Activated effector memory CD4-positive, alpha-beta T cell treated with Interleukin-2 at 50 U/mL for 16 hours (primary cell): ENCODE measurements at regions not wholly inside any gene's neighbourhood (a gene's known extent, or its start where the extent isn't known, plus 50 kb on each side); places are given as distances from the start of the nearest gene placed in this dataset.

Experiments
- DNase-seq: peaks from one replicate; pipeline ENCODE4 v3.0.0-alpha.2; 2020

DNA sequence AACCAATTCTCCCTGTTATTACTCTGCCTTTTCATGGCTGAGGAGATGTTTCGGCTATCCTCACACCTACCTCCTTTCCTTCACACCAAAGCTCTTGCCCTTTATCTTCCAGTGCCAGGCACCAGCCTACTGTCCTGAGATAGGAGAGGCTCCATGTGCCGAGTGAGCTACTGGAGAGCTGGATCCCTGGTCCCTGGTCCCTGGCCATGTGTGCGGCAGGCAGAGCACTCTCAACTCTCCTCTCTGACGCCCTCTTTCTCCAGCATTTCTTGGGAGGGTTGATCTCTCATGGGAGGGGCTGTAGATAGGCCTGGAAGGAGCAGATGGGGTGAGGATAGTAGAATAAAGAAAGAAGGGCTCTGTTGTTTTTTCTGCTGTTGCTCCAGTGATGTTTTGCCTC, 277.1 kb upstream of the UMPS start:
- no peak for DNase-seq

DNA sequence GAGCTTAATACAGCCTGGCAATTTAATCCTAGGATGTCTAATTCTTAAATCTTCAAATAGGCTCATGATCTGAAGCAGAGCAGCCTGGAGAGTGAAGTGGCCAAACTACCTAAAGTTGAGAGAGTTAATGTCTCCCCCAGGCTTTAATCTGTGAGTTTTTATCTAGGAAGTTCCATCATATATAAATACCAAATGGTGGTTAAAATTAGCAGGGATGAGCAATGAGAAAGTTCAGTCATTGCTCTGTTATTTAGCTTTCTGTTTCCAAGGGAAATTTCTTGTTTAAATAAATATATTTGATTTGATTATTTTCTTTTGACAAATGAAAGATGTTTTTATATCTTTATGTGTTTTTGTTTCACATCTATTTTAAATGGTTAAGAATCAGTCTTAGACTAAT, 274.4 kb upstream of the UMPS start:
- no peak for DNase-seq

DNA sequence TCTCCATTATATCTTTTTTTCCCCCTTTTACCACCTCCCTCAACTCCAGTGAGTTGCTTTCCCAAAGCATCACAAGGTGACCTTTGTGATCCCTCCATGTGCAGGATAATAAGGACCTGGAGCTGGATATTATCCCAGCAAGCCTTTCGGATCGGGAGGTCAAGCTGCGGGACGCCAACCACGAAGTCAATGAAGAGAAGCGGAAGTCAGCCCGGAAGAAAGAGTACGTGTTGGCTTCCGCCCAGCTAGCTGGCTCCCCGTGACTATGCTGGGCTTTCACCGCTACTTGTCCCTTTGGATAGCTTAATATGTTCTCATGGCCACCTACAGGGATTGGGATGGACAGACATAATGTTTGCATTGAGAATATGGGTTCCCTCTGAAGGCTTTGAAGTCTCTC, 273.7 kb upstream of the UMPS start:
- DNase-seq = no peak

DNA sequence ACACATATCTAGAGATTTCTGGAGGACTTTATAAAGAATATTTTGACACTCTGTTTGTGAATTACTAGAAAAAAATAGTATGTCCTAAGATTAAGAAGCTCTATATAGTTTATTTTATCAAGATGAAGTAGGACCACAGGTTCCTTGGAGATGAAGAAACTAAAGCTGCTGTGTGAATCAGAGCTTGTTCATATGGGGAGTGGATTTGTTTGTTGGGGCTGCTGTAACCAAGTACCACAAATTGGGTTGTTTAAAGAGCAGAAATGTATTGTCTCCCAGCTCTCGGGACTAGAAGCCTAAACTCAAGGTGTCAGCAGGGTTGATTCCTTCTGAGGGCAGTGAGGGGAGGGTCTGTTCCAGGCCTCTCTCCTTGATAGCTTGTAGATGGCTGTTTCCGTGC, 270.6 kb upstream of the UMPS start:
- DNase-seq = no peak

DNA sequence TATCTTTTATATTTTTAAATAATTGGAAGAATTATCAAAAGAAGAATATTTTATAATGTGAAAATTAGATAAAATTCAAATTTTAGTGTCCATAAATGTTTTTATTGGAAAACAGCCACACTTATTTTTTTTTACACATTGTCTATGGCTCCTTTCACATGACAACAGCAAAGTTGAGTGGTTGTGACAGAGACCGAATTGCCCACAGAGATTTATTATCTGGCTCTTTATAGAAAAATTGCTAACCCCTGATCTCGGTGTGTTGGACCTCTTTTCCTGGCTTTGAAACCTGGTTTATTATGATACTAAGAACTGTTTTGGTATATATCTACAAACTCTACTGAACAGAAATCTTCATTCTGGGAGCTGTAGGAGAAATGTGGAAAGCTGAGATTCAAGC, 269.1 kb upstream of the UMPS start:
- DNase-seq = no peak

DNA sequence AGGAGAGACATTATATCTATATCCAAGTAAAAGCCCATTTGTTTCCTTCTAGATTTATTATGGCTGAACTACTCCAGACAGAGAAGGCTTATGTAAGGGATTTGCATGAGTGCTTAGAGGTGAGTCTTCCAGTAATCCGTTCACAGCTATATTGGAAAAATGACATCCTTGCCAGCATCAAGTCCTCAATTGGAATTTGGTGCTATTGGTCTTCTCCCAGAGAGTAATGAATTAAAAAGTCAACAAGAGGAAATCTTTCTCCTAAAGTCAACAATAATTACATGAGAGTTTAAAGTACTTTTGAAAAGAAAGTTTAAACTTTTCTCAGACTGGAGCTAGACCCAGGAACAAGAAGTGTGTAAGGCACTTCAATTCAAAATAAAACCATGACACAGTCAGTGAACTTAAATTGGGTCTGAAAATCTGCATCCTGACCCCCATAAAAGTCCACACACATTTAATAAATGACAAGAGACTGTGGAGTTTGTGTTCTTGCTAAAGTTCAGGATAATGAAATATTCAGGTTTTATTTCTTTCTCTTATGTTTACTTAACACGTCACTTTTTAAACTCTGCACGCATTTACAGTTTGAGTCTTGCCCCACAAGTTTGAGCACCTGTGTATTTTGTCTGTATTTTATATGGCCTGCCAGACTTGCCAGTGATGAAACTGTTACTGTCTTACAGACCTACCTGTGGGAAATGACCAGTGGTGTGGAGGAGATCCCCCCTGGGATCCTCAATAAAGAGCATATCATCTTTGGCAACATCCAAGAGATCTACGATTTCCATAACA, 268.2 kb upstream of the UMPS start:
- DNase-seq = no peak

DNA sequence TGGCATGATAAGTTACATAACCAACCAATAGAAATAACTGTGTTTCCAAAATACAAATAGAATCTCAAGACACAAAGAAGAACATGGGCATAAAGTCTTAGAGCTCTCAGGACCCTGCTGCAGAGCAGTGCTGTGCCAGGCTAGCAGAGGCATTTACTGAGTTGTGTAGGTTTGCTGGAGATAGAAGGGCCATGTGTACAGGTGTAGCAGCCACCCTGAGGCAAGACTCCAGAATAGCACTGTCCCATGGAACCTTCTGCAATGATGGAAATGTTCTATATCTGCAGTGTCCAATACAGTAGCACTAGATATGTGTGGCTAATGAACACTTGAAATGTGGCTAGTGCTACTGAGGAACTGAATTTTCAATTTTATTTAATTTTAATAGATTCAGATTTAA, 267.0 kb upstream of the UMPS start:
- no peak for DNase-seq

DNA sequence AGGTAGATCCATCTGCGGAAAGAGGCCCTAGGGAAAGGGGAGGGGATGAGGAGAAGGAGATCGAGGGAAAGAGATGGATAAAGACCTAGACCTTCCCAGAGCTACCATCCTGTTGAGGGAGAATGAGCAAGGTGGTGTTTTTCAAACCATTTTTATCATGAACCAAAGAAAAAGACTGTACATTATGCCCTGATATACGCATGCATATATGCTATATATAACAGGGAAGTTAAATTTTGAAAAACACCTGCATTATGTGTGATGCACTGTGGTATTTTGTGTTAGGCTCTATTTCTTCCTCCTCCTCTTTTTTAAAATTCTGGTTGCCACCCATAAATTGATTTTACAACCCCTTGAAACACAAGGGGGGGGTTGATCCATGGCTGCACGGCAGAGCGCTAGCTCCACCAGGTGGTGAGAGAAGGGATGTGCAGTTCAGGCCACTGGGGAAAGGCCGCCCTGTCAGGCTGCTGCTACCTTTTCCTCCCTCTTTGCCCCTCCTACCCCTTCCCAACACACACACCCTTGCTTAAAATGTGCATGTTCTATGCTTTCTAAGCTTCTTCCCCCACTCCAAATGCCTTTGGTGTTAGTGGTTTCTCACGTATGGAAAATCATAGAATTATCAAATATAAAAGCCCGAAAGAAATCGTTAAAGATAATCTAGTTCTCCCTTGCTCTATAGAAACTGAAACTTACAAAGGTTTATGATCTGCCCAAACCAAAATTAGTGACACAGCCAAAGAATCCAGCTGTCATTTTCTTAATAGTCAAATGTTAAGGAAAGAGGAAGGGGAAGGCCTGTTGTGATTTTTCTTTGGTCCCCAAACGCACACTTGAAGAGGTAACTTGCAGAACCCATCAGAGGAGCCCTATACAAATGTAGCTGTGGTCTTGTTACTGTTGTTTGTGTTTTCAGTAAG, 262.0 kb upstream of the UMPS start:
- no peak for DNase-seq

DNA sequence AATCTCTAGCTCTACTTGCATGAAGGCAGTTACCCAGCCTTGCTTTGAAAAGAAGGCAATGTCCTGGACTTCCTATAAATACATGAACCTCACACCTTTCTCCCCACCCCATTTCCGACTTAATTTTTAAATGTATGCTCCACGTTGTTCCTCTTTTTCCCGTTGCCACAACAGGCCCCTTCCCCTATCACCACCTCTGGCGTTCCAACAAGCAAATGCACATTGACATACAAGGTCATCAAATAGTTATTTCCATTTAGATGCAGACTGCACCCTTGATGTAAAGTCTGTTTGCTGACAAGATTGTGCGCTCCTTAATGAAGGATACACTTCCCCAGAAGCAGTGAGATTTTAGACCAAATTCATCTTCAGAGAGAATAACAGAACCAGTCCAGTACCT, 260.7 kb upstream of the UMPS start:
- no peak for DNase-seq

DNA sequence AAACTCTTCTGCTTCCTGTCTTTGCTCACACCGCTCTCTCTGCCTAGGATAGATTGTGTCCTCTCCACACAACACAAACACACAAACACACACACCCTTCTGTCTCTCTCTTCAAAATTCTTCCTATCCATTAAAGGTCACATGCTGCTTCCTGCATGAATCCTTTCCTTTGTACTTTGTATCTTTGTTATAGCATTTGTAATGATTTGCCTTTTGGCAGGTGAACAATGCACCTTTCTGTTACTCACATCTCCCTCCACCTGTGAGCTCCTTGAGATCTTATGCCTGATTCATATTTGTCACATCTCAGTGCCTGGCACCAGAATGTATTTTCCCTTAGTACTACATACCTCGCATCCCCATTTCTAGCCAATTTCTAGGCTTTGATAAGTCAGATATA, 251.4 kb upstream of the UMPS start:
- DNase-seq = no peak

DNA sequence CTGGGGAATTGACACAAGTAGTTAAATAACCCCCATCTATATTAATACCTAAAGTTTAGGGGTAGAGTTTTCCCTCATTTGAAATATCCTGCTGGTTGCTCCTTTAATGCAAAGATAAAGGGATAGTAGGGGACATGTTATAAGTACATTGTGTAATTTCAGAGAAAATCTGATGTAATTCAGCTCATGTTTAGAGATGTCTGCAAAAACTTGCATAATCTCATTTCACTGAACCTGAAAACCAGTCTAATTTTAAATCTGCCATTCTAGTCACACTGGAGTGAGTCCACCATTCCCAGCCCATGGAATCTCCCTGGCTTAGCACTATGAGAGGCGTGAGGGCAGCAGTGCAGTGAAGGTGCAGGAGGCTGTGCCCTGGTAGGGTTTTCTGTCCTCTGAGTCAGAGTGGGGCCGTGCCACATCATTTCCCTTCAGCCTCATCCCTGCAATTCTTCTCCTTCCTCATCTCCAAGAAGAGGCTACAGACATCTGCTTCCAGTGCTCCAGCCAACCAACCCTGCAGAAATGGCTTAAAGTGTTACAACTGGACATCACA, 246.3 kb upstream of the UMPS start:
- no peak for DNase-seq

DNA sequence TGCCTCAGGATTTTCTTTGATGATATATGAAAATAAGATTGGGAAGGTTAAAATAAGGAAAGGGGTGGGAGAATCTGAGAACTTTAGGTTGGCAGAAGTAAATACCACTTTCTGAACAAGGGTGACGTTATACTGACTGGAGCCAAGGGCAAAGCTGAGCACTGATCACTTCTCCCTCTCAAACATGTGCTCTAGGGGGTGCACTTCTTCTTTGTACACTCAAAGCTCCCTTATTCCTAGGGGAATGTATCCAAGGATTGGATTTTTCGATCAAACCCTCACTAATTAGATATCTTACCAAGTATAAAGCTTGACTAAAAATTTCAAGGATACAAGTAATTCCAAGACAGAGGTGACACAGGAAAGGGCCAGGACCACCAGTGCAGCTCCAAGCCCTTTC, 243.9 kb upstream of the UMPS start:
- no peak for DNase-seq

DNA sequence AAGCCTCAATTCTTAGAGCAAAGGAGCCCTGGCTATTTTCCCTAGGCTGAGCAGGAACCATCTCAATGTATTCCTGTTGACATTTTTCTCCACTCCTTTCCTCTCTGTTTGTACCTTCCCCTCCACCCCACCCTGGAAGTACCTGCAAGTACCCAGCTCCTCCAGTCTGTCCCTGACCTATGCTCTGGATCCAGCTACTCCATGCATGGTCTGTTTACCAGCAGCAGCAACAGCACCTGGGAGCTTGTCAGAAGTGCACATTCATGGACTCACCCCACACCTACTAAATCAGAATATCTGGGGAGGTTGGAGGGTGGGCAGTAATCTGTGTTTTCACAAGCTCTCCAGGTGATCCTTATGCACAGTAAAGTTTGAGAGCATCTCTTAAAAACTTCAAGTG, 240.7 kb upstream of the UMPS start:
- no peak for DNase-seq

DNA sequence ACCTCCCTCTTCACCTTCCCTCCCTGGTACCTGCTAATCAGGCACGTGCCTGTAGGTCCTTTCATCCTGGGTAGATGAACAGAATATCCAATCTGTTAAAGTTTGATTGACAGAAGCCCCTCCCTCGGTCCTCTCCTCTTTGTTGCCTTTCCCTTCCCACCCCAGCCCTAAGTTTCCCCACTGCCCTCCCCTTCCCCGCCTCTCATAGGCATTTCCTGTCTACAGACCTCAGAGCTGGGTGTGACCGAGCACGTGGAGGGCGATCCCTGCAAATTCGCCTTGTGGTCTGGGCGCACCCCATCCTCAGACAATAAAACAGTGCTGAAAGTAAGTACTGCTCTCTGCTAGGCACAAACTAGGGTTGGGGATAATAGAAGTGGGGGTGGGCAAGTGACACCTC, 239.2 kb upstream of the UMPS start:
- no peak for DNase-seq

DNA sequence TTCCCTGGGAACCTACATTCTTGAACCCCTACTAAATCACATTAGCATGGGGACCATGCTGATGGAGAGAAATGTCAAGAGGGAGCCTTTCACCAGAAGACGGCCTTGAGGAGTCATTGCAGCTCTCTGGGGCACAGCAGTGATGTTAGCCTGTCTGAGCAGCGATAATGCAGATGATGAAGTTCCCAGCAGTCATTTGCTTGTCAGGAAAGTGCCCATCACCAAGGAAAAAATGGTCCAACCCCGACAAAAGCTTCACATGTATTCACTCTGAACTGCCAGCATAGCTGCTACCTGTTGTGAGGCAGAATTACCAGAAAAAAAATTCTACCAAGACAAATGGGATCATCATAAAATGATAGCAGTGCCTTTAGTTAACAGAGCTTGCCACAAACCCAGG, 238.4 kb upstream of the UMPS start:
- no peak for DNase-seq

DNA sequence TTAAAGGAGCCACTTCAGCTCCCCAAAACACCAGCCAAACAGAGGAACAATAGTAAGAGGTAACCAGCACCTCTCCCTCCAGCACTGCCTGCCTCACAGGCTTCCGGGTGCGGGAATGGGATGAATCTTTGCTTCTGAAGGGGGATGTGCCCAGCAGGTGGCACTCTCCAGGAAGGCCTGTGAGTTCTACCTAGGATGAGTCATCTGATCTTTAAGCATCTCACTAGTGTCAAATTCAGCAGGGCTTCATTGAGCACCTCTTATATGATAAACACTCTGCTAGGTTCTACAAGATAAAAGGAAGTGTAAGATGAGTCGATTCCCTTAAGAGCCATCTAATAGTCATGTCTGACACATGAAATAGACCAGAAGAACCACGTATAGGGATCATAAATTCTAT, 237.4 kb upstream of the UMPS start:
- no peak for DNase-seq

DNA sequence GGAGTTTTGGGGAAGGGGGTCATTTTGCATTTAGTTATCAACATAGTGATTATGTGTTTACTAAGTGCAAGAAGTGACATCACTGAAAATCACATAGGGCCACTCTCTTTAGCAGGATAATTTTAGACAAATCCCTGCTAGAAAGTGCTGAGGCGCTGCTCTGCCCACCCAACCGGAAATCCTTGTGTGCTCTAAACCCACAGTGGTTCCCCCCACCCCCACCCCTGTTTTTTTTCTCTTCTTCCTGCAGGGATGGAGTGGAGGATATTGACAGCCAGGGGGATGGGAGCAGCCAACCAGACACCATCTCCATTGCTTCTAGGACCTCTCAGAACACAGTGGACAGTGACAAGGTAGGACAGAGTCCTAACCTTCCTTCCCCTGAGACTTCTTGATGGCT, 234.2 kb upstream of the UMPS start:
- no peak for DNase-seq

DNA sequence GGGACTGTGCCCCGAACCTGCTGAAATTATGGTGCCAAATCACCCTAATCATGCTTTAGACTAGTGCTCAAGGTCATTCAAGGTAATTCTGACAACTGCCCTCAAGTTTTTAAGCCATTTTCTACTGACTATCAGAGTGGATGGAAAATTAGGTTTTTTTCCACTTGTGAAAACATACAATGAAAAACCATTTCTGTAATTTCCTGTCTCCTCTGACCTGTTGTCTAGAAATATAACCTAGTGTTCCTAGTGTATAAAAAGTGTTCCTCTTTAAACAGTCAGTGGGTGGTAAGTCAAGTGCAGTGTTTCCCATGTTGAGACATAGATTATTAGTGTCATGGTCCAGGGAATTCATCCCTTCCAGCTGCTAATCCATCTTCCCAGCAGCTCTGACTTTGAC, 232.8 kb upstream of the UMPS start:
- no peak for DNase-seq

DNA sequence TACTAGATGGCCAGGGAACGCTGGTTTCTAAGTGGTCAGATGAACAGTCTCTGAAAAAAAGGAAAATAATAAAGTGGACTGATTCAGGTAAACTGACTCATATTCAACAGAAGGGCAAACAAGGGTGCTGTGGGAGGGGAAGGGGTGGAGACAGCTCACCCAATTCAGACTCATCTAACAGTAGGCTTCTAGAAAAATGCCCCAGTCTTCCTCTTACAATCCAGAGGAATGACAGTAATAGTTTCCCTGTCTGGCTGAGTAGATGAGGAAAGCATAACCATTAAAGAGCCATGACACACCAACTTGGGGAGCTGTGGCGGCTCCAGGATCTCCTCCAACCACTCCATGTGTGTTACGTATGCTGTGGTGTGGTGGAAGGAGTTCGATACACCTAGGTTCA, 231.4 kb upstream of the UMPS start:
- DNase-seq = no peak

DNA sequence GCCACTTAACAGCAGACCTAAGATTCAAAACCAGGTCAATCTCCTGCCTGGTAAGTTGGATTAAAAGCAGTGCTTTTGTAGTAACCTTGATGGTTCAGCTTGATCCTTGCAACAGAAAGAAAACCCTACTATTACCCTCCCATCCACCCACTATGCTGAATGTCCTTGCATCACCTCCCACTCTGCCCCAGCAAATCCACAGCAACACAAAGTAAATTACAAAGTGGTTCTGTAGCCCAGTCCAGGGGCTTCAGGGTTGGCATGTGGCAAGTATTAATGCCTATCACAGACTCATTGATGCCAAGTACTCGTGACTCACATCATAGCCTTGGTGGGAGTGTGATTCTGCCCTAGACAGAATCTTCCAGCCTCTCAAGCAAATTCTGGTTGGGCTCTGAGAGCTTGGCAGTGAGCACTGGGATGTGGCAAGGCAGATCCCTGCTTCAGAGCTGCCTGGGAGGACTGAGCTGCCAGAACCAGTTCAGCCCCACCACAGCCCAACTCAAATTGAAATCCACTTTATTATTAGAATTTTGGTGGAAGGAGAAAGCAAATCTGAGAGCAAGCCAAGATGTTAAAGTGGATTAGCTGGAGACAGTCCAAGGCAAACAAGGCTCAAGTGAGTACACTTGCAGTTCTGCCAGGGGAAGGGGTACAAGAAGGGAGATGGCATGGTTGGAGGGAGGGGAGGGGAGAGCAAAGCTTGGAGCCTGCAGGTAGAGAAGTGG, 225.8 kb upstream of the UMPS start:
- no peak for DNase-seq

DNA sequence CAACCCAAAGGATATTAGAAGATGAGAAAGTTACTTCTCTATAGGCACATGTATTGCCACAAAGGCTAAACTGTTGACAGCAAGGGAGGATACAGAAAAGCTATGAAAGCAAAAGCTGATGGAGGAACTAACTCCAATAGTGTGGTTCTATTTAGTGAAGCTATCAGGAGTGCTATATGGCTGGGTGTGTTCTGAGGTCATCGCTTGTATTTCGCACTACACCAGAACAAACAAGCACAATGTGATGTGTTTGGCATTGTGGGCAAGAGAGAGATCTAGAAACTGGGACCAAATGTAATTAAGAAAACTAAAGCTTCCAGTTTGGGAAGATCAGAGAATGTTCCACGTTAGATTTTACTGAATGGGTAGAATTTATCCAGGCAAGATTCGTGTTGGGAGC, 220.4 kb upstream of the UMPS start:
- DNase-seq = no peak

DNA sequence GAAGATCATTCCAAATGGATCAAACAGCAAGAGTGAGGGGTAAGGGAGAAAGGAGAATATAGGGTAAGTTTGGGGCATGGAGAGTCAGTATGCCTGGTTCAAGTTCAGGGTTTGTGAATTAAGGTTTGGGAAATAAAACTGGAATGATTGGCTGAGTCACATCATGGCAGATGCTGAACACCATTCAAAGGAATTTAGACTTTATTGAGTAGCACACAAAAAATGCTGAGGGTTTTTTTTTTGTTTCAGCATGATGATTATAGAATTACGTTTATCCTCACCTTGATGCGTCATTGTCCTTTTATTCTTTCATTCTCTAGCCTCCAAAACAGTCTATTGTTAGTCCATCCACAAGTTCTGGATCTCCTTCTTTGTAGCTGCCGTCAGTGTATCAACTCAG, 220.0 kb upstream of the UMPS start:
- no peak for DNase-seq

DNA sequence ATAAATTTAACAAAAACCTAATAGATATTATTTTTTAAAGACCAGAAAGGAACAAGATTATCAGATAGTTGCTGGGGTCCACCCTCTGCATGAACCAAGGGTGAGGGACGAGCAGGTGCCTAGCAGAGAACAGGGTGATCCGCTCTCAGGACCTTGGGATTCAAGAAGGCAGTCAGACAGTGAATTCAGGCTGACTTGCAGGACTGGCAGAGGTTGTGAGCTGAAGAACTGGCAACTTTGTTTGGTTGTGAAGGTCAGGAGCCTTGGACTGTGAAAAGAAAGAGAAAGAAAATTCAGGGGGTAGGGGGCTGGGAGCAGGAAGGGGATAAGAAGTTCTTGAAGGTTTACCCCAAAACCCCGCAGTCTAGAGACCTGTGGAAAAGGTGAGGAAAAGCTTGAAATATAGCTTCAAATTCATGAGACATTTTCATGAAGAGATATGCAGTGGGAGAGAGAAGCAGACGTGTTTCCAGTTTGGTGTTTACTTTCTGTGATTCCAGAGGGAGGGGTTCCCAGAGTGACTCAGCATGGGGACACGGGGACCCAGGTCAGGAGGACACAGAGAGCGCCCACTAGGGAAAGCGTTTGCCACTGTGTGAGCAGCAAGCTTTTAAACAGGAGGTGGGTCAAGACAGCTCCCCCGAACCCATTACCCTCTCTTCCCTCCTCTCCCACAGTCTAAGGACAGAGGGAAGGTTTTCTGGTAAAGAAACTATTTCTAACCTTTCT, 217.2 kb upstream of the UMPS start:
- DNase-seq = no peak
